ENCODE measurements at regions not wholly inside any gene's neighbourhood (a gene's known extent, or its start where the extent isn't known, plus 50 kb on each side); places are given as distances from the start of the nearest gene placed in this dataset.

- Histone ChIP-seq H3K9me3 (no peaks in the 10 kb centered on the region), H3K27ac (ENCODE audit: low read length) (no peak overlapping the region), H3K36me3 (ENCODE audit: control insufficient read depth in 2 of 2, extremely low read depth in 1 of 2, insufficient read depth in 1 of 2, low read length in 1 of 2) (no peaks in the 10 kb centered on the region), H3K4me1 (ENCODE audit: control insufficient read depth in 1 of 2, extremely low read depth in 1 of 2, insufficient read depth in 2 of 2, low read length in 2 of 2) (no peaks in the 10 kb centered on the region), H3K4me3 (ENCODE audit: control insufficient read depth in 1 of 2, extremely low read depth in 1 of 2, low read length in 1 of 2) (no peak overlapping the region), H3K27me3 (replicated peaks in 1 of 2; ENCODE audit: control insufficient read depth in 2 of 2, extremely low read depth in 1 of 2, insufficient read depth in 2 of 2, low read length in 1 of 2) (no peaks in the 10 kb centered on the region)
- ChIA-PET POLR2A (no interaction called here), CTCF (no interaction called here)
- no peak overlapping the region for H3K27ac Mint-ChIP-seq
- DNase-seq (no peak), ATAC-seq (replicated peaks in 1 of 4) (no peak)
- H3K4me3 Mint-ChIP-seq = no peak overlapping the region
- 60% methylated on average over 1 of the region's 2 CpGs for WGBS (ENCODE audit: insufficient coverage)
- no peaks in the 10 kb centered on the region for H3K27me3 Mint-ChIP-seq
- peaks cover 0 to 5% (median 0%) of the 10 kb centered on the region in 3 donors for H3K9me3 Mint-ChIP-seq
- H3K36me3 Mint-ChIP-seq = no peaks in the 10 kb centered on the region
- no peaks in the 10 kb centered on the region for H3K4me1 Mint-ChIP-seq
Measured at GRCh38 chr1:82318921-82319320, 518.2 kb downstream of the ADGRL2 start.

- H3K36me3 Mint-ChIP-seq = no peaks in the 10 kb centered on the region
- no peak overlapping the region for H3K4me3 Mint-ChIP-seq
- H3K27me3 Mint-ChIP-seq = no peaks in the 10 kb centered on the region
- Histone ChIP-seq H3K27ac (ENCODE audit: low read length) (no peak overlapping the region), H3K9me3 (no peaks in the 10 kb centered on the region), H3K27me3 (replicated peaks in 1 of 2; ENCODE audit: control insufficient read depth in 2 of 2, extremely low read depth in 1 of 2, insufficient read depth in 2 of 2, low read length in 1 of 2) (no peaks in the 10 kb centered on the region), H3K4me1 (ENCODE audit: control insufficient read depth in 1 of 2, extremely low read depth in 1 of 2, insufficient read depth in 2 of 2, low read length in 2 of 2) (no peaks in the 10 kb centered on the region), H3K36me3 (ENCODE audit: control insufficient read depth in 2 of 2, extremely low read depth in 1 of 2, insufficient read depth in 1 of 2, low read length in 1 of 2) (no peaks in the 10 kb centered on the region), H3K4me3 (ENCODE audit: control insufficient read depth in 1 of 2, extremely low read depth in 1 of 2, low read length in 1 of 2) (no peak overlapping the region)
- DNase-seq = no peak
- no peak overlapping the region for H3K27ac Mint-ChIP-seq
- H3K9me3 Mint-ChIP-seq = peaks cover 0 to 2% (median 0%) of the 10 kb centered on the region in 3 donors
- no peak for ATAC-seq (replicated peaks in 1 of 4)
- ChIA-PET CTCF (no interaction called here), POLR2A (no interaction called here)
- H3K4me1 Mint-ChIP-seq = no peaks in the 10 kb centered on the region
Measured at GRCh38 chr1:82318265-82318664, 517.5 kb downstream of the ADGRL2 start.

GRCh38 chr1:82317671-82318070 lies 516.9 kb downstream of the ADGRL2 start:
- H3K27me3 Mint-ChIP-seq = no peaks in the 10 kb centered on the region
- no peak overlapping the region for H3K4me3 ChIP-seq (ENCODE audit: control insufficient read depth in 1 of 2, extremely low read depth in 1 of 2, low read length in 1 of 2)
- no peaks in the 10 kb centered on the region for H3K36me3 ChIP-seq (ENCODE audit: control insufficient read depth in 2 of 2, extremely low read depth in 1 of 2, insufficient read depth in 1 of 2, low read length in 1 of 2)
- ChIA-PET CTCF (no interaction called here), POLR2A (no interaction called here)
- peaks cover 0 to 2% (median 0%) of the 10 kb centered on the region in 3 donors for H3K9me3 Mint-ChIP-seq
- DNase-seq (no peak), ATAC-seq (replicated peaks in 1 of 4) (no peak)
- H3K4me3 Mint-ChIP-seq = no peak overlapping the region
- H3K9me3 ChIP-seq = no peaks in the 10 kb centered on the region
- no peaks in the 10 kb centered on the region for H3K4me1 ChIP-seq (ENCODE audit: control insufficient read depth in 1 of 2, extremely low read depth in 1 of 2, insufficient read depth in 2 of 2, low read length in 2 of 2)
- no peak overlapping the region for H3K27ac Mint-ChIP-seq
- no CpG with 5 or more reads among the region's 1 CpG for WGBS (ENCODE audit: insufficient coverage)
- no peaks in the 10 kb centered on the region for H3K4me1 Mint-ChIP-seq
- H3K27me3 ChIP-seq (replicated peaks in 1 of 2; ENCODE audit: control insufficient read depth in 2 of 2, extremely low read depth in 1 of 2, insufficient read depth in 2 of 2, low read length in 1 of 2) = no peaks in the 10 kb centered on the region
- no peaks in the 10 kb centered on the region for H3K36me3 Mint-ChIP-seq
- H3K27ac ChIP-seq (ENCODE audit: low read length) = no peak overlapping the region

- H3K4me3 Mint-ChIP-seq = no peak overlapping the region
- no peaks in the 10 kb centered on the region for H3K36me3 ChIP-seq (ENCODE audit: control insufficient read depth in 2 of 2, extremely low read depth in 1 of 2, insufficient read depth in 1 of 2, low read length in 1 of 2)
- no peaks in the 10 kb centered on the region for H3K4me1 Mint-ChIP-seq
- no peak for ATAC-seq (replicated peaks in 1 of 4)
- no peaks in the 10 kb centered on the region for H3K27me3 ChIP-seq (replicated peaks in 1 of 2; ENCODE audit: control insufficient read depth in 2 of 2, extremely low read depth in 1 of 2, insufficient read depth in 2 of 2, low read length in 1 of 2)
- H3K27me3 Mint-ChIP-seq = no peaks in the 10 kb centered on the region
- H3K27ac Mint-ChIP-seq = no peak overlapping the region
- no peak overlapping the region for H3K27ac ChIP-seq (ENCODE audit: low read length)
- DNase-seq = no peak
- ChIA-PET CTCF (no interaction called here), POLR2A (no interaction called here)
- no peaks in the 10 kb centered on the region for H3K9me3 ChIP-seq
- no CpG with 5 or more reads among the region's 2 CpGs for WGBS (ENCODE audit: insufficient coverage)
- H3K36me3 Mint-ChIP-seq = no peaks in the 10 kb centered on the region
- H3K9me3 Mint-ChIP-seq = peaks cover 0 to 4% (median 3%) of the 10 kb centered on the region in 3 donors
- H3K4me1 ChIP-seq (ENCODE audit: control insufficient read depth in 1 of 2, extremely low read depth in 1 of 2, insufficient read depth in 2 of 2, low read length in 2 of 2) = no peaks in the 10 kb centered on the region
- H3K4me3 ChIP-seq (ENCODE audit: control insufficient read depth in 1 of 2, extremely low read depth in 1 of 2, low read length in 1 of 2) = no peak overlapping the region
Measured at GRCh38 chr1:82299656-82300055, 498.9 kb downstream of the ADGRL2 start.

- no peaks in the 10 kb centered on the region for H3K27me3 Mint-ChIP-seq
- Histone ChIP-seq H3K4me1 (ENCODE audit: control insufficient read depth in 1 of 2, extremely low read depth in 1 of 2, insufficient read depth in 2 of 2, low read length in 2 of 2) (no peaks in the 10 kb centered on the region), H3K36me3 (ENCODE audit: control insufficient read depth in 2 of 2, extremely low read depth in 1 of 2, insufficient read depth in 1 of 2, low read length in 1 of 2) (no peaks in the 10 kb centered on the region), H3K4me3 (ENCODE audit: control insufficient read depth in 1 of 2, extremely low read depth in 1 of 2, low read length in 1 of 2) (no peak overlapping the region), H3K27me3 (replicated peaks in 1 of 2; ENCODE audit: control insufficient read depth in 2 of 2, extremely low read depth in 1 of 2, insufficient read depth in 2 of 2, low read length in 1 of 2) (no peaks in the 10 kb centered on the region), H3K27ac (ENCODE audit: low read length) (no peak overlapping the region), H3K9me3 (no peaks in the 10 kb centered on the region)
- H3K27ac Mint-ChIP-seq = no peak overlapping the region
- peaks cover 0 to 4% (median 3%) of the 10 kb centered on the region in 3 donors for H3K9me3 Mint-ChIP-seq
- H3K36me3 Mint-ChIP-seq = no peaks in the 10 kb centered on the region
- no peak overlapping the region for H3K4me3 Mint-ChIP-seq
- ChIA-PET POLR2A (interaction anchor here in 1 of 2 donors (0.6 kb wide), 1 partner anchor 577 kb away, joined by 3 read pairs; no protein-coding TSS in a partner anchor), CTCF (no interaction called here)
- 90% methylated on average over 2 of the region's 4 CpGs for WGBS (ENCODE audit: insufficient coverage)
- DNase-seq (no peak), ATAC-seq (replicated peaks in 1 of 4) (no peak)
- no peaks in the 10 kb centered on the region for H3K4me1 Mint-ChIP-seq
Measured at GRCh38 chr1:82299056-82299455, 498.3 kb downstream of the ADGRL2 start.

GRCh38 chr1:82297139-82297896 lies 496.6 kb downstream of the ADGRL2 start:
- Histone ChIP-seq H3K4me3 (ENCODE audit: control insufficient read depth in 1 of 2, extremely low read depth in 1 of 2, low read length in 1 of 2) (no peak overlapping the region), H3K9me3 (no peaks in the 10 kb centered on the region), H3K27me3 (replicated peaks in 1 of 2; ENCODE audit: control insufficient read depth in 2 of 2, extremely low read depth in 1 of 2, insufficient read depth in 2 of 2, low read length in 1 of 2) (no peaks in the 10 kb centered on the region), H3K4me1 (ENCODE audit: control insufficient read depth in 1 of 2, extremely low read depth in 1 of 2, insufficient read depth in 2 of 2, low read length in 2 of 2) (no peaks in the 10 kb centered on the region), H3K27ac (ENCODE audit: low read length) (no peak overlapping the region), H3K36me3 (ENCODE audit: control insufficient read depth in 2 of 2, extremely low read depth in 1 of 2, insufficient read depth in 1 of 2, low read length in 1 of 2) (no peaks in the 10 kb centered on the region)
- ATAC-seq (replicated peaks in 1 of 4) (no peak), DNase-seq (no peak)
- Mint-ChIP-seq H3K36me3 (no peaks in the 10 kb centered on the region), H3K9me3 (peaks cover 0 to 4% (median 3%) of the 10 kb centered on the region in 3 donors), H3K4me3 (no peak overlapping the region), H3K27ac (no peak overlapping the region), H3K4me1 (no peaks in the 10 kb centered on the region), H3K27me3 (no peaks in the 10 kb centered on the region)
- ChIA-PET POLR2A (no interaction called here), CTCF (no interaction called here)
- WGBS (ENCODE audit: insufficient coverage) = 100% methylated on average over 2 of the region's 9 CpGs

GRCh38 chr1:82287556-82287955 lies 486.8 kb downstream of the ADGRL2 start:
- H3K36me3 ChIP-seq (ENCODE audit: control insufficient read depth in 2 of 2, extremely low read depth in 1 of 2, insufficient read depth in 1 of 2, low read length in 1 of 2) = no peaks in the 10 kb centered on the region
- no peaks in the 10 kb centered on the region for H3K36me3 Mint-ChIP-seq
- ChIA-PET CTCF (no interaction called here), POLR2A (no interaction called here)
- no peaks in the 10 kb centered on the region for H3K27me3 ChIP-seq (replicated peaks in 1 of 2; ENCODE audit: control insufficient read depth in 2 of 2, extremely low read depth in 1 of 2, insufficient read depth in 2 of 2, low read length in 1 of 2)
- no peak overlapping the region for H3K27ac ChIP-seq (ENCODE audit: low read length)
- H3K27ac Mint-ChIP-seq = no peak overlapping the region
- DNase-seq (no peak), ATAC-seq (replicated peaks in 1 of 4) (no peak)
- no peaks in the 10 kb centered on the region for H3K9me3 ChIP-seq
- H3K4me3 ChIP-seq (ENCODE audit: control insufficient read depth in 1 of 2, extremely low read depth in 1 of 2, low read length in 1 of 2) = no peak overlapping the region
- H3K4me1 ChIP-seq (ENCODE audit: control insufficient read depth in 1 of 2, extremely low read depth in 1 of 2, insufficient read depth in 2 of 2, low read length in 2 of 2) = no peaks in the 10 kb centered on the region
- H3K9me3 Mint-ChIP-seq = no peaks in the 10 kb centered on the region
- no CpG with 5 or more reads among the region's 3 CpGs for WGBS (ENCODE audit: insufficient coverage)
- H3K27me3 Mint-ChIP-seq = no peaks in the 10 kb centered on the region
- H3K4me3 Mint-ChIP-seq = no peak overlapping the region
- H3K4me1 Mint-ChIP-seq = no peaks in the 10 kb centered on the region

Data from T-cell (primary cell).